Choroid plexus epithelial cell (primary cell): ENCODE measurements at regions not wholly inside any gene's neighbourhood (a gene's known extent, or its start where the extent isn't known, plus 50 kb on each side); places are given as distances from the start of the nearest gene placed in this dataset.
A peak's percentile ranks its signal among the peaks of the same experiment; 100 is the strongest.

Source experiments
- DNase-seq: peaks from one replicate; pipeline ENCODE4 v3.0.0-alpha.2; 2010; ENCODE audit warnings: low read depth
- H3K4me3 ChIP-seq: 2 replicates; pipeline ENCODE4 v1.5.1; 2011; ENCODE audit warnings: low read depth, mild to moderate bottlenecking, control low read depth, low read length, moderate library complexity
- TF ChIP-seq, protein P1 (sequence below): conservative IDR thresholded peaks from 2 replicates; pipeline ENCODE4 v1.5.1; 2011; ENCODE audit warnings: low read depth, mild to moderate bottlenecking, control low read depth, inconsistent platforms, low read length, moderate library complexity

DNA sequence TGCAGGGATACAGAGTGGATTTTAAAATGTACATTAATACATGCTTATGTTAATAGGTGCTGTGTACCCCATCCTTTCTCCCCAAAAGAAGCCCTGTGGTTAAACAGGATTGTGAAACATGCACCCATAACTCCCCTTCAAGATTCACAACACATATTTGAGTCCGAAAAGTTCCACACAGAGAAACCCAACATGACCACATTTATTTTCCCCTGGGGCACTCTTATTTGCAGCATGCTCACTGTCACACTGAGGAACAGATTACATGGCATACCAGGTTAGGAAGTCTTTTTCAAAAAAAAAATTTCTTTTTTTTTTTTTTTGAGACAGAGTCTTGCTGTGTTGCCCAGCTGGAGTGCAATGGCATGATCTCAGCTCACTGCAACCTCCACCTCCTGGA is 67.7 kb upstream of the COL5A2 start:
- H3K4me3 ChIP-seq: no peak overlapping the region
- TF ChIP-seq, protein P1, sequence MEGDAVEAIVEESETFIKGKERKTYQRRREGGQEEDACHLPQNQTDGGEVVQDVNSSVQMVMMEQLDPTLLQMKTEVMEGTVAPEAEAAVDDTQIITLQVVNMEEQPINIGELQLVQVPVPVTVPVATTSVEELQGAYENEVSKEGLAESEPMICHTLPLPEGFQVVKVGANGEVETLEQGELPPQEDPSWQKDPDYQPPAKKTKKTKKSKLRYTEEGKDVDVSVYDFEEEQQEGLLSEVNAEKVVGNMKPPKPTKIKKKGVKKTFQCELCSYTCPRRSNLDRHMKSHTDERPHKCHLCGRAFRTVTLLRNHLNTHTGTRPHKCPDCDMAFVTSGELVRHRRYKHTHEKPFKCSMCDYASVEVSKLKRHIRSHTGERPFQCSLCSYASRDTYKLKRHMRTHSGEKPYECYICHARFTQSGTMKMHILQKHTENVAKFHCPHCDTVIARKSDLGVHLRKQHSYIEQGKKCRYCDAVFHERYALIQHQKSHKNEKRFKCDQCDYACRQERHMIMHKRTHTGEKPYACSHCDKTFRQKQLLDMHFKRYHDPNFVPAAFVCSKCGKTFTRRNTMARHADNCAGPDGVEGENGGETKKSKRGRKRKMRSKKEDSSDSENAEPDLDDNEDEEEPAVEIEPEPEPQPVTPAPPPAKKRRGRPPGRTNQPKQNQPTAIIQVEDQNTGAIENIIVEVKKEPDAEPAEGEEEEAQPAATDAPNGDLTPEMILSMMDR: no peak
- DNase-seq: no peak

DNA sequence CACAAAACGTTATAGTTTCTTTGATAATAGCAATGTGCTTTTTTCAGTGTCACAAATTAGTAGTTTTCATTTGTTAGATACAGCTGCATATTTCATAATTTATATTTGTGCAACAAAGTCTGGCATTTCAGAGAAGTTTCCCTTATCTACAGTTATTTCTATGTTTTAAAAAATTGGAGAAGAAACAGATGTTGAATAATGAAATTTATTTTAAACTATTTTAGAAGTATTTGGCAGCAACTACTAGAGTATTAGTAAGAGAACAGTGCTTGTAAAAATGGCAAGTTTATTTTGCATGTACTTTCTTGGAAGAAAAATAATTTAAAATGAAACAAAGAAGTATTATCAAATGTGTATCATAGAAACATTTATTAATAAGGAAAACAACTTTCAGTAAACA is 68.6 kb upstream of the COL5A2 start:
- H3K4me3 ChIP-seq: no peak overlapping the region
- TF ChIP-seq, protein P1: no peak
- no peak for DNase-seq

DNA sequence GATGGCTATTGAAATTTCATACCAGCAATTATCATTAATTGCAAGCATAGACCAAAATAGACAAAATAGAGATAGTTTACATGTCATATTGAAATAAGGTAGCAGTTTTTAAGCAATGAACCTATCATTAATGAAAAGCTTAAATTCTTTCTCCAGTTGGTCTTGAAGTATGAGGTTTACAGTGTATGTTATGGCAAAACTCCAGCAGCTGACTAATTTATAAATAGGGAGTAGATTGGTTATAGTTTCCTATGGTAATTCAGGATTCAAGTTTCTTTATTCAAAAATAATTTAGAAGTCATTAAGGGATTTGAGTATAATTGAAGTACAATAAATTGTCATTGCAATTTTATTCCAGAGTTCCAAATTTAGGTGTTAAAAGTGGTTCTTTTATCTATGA is 69.6 kb upstream of the COL5A2 start:
- H3K4me3 ChIP-seq: no peak overlapping the region
- TF ChIP-seq, protein P1: no peak
- peak; percentile 78 for DNase-seq

DNA sequence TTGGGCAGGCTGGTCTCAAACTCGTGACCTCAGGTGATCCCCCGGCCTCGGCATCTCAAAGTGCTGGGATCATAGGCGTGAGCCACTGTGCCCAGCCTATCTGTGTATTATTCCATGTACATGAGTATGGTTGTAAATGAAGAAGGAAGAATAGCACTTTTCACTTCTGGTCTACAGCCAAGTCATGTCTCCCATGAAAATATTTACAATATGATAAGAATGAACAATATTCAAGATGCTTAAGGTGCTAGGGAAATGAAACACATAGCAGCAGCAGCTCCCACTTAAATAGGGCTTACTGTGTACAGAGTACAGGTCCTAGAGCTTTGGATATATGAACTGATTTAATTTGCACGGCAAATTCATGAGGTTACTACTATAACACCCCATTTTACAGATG is 70.3 kb upstream of the COL5A2 start:
- DNase-seq: peak; percentile 67
- TF ChIP-seq, protein P1: no peak

DNA sequence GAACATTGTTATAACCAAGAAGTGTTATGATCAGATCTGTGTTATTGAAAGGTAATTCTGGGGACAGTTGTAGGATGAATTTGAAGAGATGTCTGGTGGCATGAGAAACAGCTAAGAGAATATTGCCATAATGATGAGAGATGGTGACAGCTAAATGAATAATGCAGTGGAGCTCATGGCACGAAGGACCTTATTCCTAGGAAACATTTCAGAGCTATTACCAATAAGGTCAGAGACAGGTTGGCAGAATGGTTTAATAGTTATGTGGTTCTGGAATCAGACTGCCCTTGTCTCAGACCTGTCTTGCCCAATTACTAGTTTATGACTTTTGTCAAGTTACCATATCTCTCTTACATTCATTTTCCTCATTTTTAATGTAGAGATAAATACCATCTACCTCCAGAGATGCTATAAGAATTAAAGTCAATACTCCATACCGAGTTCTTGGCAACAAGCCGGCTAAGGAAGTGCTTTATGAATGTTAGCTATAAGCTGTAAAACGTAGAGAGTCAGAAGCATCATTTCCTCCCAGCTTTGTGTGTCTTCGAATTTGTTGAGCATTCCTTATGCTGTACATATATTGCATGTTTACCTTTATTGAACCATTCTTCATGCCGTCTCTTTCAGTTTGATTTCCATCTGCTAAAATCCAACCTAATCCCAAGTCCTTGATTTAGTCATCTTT is 73.6 kb upstream of the COL5A2 start:
- no peak for DNase-seq
- TF ChIP-seq, protein P1: no peak
- no peak overlapping the region for H3K4me3 ChIP-seq

More for the DNA sequence above, 70.3 kb upstream of the COL5A2 start:
- H3K4me3 ChIP-seq: no peak overlapping the region

DNA sequence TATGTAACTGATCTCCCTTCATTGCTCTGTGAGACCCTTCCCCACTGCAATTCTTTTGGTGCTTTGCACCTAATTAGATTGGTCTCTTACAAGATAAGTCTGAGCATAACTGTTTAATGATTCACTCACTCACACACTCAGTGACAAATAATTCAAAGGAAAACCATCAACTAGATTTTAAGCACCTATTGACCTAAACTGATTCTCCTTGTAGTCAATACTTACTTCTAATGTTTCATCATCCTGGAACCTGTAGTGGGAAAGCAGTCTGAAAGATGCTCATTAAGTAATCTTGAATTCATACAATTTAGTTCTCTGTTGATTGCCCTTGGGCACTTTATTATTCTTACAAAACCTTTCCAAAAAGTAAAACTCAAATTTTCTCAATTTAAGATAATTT is 74.3 kb upstream of the COL5A2 start:
- no peak for DNase-seq
- no peak overlapping the region for H3K4me3 ChIP-seq
- TF ChIP-seq, protein P1: no peak

DNA sequence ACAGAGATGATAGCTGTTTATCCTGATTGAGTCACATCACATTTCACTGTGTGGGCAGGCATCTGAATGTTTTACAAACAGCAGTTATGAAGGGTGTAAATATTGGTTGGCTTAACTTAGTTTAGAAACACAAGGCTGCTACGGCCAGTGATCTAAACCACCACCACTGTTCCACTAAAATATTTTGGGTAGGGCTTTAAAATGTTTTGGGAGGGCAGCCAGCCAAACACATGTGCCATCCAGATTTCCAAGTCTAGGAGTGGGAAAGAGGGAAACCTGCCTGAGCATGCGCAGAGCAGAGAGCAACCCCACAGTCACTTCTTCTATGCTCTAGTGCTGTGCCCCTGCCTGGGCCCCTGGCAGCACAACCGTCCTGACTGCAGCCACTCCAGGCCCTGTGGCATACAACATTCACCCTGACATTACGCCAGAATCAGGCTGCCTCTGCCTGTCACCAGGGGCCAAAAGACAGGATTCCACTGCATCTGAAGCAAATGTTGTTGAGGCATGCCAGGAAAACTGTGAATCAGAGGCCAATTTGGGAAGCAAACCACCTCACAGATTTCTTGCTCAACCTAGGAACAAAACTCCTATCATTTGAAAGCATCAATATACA is 74.8 kb upstream of the COL5A2 start:
- no peak overlapping the region for H3K4me3 ChIP-seq
- DNase-seq: peak; percentile 60
- TF ChIP-seq, protein P1: no peak
